Germinal center (tissue), 1 donor: ENCODE measurements at regions not wholly inside any gene's neighbourhood (a gene's known extent, or its start where the extent isn't known, plus 50 kb on each side); places are given as distances from the start of the nearest gene placed in this dataset.
"Not testable (repeated sequence)": the region's sequence is repeated elsewhere in the genome, so short reads cannot be mapped to it uniquely, and the experiment has no call there.

Source experiments
- DNase-seq: peaks from one replicate; pipeline ENCODE4 v3.0.0; 2012; ENCODE audit warnings: mixed read lengths, low spot score

DNA sequence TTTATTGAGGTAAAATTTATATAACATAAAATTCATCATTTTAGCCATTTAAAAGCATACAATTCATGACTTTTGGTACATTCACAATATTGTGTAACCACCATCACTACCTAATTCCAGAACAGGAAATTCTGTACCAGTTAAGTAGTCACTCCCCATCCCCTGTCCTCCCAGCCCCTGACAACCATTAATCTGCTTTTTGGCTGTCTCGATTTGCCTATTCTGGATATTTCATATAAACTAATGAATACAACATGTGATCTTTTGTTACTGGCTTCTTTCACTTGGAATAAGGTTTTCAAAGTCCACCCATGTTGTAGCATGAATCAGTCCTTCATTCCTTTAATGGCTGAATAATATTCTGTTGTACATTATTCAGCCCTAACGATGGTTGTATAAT is 115.6 kb upstream of the KLF14 start:
- no peak for DNase-seq

DNA sequence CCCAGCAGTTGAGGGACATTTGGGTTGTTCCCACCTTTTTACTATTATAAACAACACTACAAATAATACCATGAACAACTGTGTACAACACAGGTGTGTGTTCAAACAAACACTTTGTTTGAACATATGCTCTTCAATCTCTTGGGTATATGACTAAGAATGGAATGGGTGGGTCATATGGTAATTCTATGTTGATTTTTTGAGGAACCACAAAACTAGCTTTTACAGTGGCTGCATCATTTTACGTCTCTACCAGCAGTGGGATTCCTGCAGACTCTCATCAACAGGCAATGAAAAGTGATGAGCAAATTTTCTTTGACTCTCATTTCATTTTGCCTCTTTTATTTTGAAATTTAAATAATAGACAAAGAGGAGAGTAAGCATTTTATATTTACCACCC is 116.9 kb upstream of the KLF14 start:
- DNase-seq: no peak

DNA sequence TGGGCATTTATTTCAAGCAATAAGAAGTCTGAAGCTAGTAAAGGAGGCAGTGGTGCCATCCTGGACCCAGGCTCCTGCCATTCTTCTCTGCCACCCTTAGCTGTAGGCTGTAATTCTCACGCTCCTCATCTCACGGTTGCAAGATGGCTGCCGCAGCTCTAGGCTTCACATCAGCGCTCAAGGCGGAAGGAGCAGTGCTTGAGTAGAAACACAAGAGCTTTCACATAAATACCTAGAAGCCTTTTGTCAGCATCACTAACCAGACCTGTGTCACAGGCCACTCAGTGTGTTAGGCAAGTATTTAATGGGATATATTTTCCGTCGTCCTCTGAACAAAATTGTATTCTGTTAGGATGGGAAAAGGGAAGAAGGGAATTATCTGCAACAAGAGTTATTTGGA is 118.9 kb upstream of the KLF14 start:
- DNase-seq: no peak

DNA sequence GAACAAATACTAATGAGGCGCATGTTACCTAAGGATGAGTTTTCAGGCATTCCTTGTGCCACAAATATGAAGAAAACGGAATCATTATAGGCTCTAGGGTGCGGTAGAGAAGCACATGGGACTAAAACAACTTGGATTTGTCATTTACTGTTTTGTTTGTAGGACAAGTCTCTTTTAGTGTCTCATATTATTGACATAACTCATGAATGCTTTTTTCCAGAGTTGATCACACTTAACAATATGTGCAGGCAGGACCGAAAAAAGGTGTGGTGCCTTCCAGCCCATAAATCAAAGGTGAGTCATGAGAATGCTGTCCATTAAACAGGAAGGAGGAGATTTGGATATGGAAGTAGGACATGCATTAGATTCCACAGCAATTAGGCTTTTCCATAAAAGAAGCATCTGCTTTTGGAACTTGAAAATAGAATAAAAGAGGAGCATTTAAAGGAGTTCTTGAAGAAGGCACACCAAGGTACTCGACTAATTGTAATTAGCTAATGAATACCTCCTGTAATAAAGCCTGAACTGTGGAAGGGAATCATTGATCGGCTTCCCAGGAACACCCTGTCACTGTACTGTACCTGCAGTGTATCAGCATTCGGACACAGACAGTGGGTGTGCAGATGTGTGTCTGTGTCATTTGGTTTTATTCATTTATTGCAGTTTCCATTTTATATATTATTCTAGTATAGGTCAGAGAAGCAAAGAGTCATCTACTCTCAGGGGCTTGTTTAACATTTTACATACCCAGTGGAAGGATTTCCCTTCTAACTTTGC is 119.7 kb upstream of the KLF14 start:
- no peak for DNase-seq

DNA sequence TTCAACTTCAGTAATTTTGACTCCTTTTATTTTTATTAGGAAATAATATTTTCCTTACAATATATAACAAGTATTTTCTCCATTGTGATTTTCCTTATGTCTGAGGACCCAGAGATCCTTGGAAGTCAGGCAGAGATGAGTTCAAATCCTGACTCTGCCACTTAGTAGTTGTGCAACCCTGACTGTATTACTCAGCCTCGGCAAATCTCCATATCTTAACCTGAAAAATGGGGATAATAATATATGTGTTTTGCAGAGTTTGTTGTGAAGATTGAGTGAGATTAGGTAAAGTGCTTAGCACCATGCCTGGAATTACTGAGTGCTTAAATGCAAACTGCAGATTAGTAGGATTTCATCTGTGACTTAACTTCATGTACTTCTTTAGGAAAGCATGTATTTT is 120.5 kb upstream of the KLF14 start:
- DNase-seq: no peak

DNA sequence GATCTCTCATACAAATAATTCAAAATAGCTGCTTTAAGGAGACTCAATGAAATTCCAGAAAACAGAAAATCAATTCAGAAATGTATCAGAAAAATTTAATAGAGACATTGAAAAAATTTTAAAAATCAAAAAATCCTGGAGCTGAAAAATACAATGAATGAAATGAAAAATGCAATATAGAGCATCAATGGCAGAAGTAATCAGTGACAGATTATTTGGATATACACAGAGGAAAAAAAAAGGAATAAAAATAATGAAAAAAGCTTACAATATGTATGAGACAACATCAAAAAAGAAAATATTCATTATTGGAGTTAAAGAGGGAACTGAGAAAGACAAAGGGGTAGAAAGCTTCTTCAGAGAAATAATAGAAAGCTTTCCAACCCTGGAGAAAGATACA is 122.9 kb upstream of the KLF14 start:
- no peak for DNase-seq

DNA sequence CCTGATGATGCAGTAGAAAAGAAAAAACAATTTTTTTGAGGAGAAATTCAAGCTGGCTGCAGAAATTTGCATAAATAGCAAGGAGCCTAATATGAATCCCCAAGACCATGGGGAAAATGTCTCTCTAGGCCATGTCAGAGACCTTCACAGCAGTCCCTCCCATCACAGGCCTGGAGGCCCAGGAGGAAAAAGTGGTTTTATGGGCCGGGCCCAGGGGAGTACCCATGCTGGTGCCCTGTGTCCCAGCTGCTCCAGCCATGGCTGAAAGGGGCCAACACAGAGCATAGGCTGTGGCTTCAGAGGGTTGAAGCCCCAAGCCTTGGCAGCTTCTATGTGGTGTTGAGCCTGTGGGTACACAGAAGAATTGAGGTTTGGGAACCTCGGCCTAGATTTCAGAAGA is 126.8 kb upstream of the KLF14 start:
- not testable (repeated sequence) for DNase-seq

DNA sequence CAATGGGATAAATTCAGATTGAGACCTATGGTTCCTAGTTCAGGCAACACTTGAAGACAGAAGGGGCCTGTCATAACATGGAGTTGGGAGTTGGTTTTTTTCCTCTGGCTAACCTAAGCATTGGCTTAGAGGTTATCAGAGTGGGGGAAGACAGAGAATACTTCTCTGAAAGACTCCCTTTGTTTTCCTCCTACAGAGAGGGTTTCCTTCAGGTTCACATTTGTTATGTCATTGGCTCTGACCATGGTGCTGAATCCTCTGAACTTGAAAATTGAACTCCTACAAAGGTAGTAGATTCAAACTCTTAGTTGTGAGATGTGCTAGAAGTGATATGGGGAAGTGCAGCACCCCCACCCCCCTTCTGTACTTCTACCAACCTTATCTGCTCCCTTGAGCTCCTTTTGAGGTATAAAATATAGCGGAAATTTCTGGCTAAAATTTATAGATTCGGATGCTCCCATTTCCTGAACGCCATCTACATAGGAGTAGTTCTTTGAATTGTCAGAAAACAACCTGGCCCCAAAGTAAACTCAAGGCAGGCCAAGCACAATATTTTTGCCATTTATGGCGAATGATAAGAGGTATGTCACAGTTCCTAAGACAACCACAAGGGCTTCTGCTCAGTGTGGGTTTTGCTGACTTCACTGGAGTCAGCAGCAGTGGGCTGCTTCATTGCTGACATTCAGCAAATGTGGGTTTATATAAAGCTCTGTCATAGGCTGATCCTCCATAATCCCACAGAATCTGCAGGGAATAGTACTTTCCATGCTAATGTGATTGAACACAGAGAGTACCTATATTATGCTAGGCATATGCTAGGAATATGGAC is 131.6 kb upstream of the KLF14 start:
- no peak for DNase-seq

DNA sequence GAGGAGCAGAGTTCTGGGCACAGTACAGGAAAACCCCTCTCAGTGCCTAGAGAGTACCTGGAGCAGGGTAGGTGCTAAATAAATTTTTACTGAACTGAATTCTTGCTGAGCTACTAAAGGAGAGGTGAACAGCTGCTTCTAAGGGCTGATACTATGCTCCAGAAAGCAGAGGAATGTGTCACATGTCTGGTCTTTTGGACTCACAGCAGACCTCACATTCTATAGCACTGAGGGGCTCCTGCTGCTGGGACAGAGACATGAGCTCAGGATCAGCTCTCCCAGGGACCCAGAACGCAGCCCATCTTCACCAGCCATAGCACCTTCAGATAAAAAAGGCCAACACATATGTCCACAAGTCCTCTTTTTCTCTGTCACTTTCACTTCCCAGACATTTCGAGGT is 133.0 kb upstream of the KLF14 start:
- no peak for DNase-seq

DNA sequence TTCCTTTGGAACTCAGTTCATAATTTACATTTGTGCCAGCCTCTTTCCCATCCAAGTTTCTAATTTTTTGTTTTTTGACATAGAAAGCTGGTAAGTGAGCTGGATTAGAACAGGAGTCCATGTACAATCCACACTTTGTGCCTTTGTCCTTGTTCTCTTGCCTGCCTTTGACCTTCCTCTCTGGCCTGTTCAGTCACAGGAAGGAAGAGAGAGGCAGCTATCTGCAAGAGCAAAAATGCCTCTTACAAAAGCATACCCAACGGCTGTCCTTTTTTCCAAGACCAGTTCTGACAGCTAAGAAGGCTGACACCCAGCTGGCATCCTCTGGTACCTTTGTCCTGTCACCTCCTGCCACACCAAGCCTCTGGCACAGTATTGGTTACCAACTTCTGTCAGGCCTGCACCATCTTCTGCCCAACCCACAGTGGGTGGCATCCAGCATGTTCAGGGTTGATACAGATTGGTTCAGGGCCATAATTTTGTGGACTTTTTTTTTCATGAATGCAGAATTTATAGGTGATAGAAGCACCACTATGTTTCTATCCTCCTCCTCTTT is 133.7 kb upstream of the KLF14 start:
- DNase-seq: no peak

DNA sequence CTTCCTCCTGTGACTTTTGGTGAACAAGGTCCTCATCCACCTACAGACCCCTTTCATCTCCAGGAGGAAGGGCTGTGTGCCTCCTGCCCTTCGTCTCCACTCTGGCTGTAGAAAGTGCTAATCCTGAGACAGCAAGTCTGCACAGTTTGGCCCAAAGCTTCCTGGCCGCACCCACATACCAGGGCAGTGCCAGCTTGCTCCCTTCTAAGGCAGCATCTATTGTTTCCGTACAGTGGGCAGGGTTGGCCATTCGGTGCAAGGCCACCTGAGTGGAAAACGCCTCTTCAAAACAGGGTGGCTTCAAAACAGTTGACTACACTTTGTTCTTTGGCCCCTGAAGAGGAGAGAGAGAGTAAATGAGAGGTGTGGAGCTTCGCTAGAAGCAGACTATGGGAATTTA is 134.1 kb upstream of the KLF14 start:
- no peak for DNase-seq

DNA sequence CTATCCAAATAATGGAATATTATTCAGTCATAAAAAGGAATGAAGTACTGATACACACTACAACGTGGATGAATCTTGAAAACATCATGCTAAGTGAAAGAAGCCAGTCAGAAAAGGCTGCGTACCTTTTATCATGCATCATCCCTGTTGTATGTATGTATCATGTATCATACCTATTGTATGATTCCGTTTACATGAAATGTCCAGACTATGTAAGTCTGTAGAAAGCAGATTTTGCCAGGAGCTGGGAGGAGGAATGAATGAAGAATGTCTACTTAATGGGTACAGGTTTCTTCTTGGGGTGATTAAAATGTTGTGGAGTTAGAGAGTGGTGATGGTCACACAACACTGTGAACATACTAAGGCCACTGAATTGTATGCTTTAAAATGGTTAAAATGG is 135.9 kb upstream of the KLF14 start:
- no peak for DNase-seq

DNA sequence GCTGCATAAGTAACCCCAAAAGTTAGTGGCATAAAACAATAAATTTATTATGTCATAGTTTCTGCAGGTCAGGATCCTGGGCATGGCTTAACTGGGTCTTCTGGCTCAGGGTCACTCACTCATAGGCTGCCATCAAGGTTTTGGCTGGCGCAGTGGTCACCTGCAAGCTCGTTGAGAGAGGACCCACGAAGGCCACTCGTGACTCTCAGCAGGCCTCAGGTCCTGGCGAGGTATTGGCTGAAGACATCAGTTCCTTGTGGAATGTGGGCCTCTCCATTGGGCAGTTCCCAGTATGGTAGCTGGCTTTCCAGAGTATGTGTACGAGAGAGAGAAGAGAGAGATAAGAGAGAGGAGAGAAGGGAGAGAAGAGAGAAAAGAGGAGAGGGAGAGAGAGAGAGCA is 138.3 kb upstream of the KLF14 start:
- no peak for DNase-seq

DNA sequence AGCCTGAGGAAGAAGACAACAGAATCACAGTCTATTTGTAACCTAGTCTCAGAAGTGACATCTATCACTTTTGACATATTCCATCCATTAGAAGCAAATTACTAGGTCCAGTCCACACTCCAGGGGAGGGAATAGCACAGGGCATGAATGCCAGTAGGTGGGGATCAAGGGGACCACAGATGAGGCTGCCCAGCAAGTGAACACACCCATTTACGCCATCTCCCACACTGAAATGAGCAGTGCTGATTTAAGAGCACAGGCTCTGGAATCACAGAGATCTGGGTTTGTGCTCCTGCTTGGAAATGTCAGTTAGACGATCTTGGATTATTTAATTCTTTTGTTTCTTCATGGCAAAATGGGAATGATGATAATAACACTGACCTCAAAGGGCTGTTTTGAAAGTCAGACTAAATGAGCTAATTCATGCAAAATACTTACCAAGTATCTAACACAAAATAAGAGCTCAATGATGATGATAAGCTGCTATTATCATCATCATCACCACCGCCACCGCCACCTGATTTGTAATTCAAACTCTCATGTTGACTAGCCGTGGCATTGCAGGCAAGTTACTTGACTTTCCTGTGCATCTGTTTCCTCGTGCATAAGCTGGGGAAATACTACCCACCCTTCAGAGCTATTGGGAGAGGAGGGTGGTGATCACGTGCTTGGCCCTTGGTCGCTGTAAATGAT is 138.9 kb upstream of the KLF14 start:
- no peak for DNase-seq

DNA sequence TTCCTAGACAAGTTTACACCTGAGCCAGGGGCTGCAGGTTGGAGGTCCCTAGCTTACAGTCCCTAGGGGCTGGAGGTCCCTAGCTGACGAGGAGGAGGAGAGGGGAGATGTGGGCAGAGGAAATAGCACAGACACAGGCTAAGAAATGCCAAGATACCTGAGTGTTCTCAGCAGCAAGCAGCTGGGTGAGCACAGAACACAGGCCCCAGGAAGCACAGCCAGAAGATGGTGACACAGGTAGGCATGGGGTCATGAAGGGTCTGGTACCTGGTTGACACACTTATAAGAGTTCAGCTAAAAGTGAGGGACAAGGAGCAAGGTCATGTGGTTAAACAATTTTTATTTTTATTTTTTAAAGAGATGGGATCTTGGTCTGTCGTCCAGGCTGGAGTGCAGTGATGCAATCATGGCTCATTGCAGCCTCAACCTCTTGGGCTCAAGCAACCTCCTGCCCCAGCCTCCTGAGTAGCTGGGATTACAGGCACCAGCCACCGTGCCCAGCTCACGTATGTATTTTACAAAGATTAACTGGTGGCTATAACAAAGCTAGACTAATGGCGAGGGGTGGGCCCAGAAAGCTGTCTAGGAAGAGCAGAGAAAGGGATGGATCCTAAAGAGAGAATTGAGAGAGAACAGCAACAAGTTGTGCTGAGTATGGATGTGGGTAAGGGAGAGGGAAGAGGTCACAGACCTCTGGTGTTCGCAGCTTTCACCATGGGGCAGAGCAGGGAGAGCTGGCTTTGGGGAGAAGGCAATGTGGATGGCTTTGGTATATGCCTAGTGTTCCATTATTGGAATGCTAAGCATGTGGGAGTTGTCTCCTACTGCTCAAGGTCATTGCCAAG is 140.3 kb upstream of the KLF14 start:
- DNase-seq: no peak

DNA sequence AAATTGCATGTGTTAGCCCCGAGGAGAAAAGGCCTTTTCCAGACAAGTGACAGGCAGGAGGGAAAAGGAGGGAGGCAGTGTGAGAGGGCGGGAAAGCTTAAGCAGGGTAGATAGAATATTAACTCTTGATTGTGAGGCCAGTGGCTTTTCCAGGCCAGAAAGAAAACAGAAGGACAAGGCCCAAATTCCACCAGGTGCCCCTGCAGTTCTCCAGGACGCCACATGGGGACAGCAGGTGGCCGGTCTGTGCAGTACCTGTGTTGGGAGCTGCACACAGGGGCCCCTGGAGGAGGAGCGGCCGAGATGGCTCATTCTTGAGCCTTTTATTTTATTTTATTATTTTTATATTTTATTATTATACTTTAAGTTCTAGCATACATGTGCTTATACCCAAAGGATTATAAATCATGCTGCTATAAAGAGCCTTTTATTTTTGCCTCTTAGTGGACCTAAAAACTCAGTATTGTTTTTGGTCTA is 141.3 kb upstream of the KLF14 start:
- peak; percentile 77 for DNase-seq

DNA sequence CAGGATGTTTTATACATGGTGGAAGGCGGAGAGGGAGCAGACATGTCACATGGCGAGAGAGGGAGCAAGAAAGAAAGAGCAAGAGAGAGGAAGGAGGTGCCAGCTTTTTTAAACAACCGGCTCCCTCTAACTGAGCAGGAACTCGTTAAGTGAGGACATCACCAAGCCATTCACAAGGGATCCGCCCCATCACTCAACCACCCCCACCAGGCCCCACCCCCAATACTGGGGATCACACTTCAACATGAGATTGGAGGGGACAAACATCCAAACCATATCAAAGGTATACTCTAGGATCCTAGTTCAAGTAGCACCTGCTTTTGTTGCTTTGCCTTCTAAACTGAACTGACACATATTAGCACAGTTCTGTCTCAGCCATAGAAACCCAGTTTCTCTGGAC is 141.9 kb upstream of the KLF14 start:
- DNase-seq: no peak

DNA sequence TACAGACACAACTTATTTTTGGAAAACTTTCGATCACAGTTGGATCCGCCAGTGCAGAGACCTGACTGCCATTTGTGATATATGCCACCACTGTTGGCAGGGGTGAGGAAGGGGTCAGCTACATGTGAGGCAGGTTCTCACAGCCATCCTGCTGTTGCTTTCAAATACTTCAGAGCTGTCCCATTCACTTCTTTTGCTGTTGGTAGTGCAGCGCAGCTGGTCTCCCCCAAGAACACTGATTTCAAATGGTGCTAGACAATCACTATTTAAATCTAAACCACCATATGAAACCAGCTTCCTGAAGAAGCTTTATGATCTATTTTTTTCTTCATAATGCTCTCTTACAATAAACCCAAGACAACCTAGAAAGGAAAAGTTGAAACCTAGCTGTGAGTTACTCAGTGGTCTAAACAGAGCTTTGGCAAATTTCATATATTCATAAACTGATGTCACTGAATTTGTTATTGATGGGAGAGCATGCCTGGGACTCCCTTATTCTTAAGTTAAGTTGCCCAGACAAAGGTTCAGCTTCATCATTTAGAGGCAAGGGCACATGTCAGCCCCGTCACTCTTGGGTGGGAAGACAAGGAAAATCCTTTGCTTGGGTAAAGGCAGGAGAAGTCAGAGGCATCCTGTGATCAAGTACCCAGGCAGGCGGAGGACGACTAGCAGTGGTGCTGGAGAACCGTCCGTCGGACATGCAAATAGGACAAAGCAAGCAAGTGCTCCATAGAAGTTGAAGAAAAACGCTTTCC is 143.4 kb upstream of the KLF14 start:
- DNase-seq: no peak

DNA sequence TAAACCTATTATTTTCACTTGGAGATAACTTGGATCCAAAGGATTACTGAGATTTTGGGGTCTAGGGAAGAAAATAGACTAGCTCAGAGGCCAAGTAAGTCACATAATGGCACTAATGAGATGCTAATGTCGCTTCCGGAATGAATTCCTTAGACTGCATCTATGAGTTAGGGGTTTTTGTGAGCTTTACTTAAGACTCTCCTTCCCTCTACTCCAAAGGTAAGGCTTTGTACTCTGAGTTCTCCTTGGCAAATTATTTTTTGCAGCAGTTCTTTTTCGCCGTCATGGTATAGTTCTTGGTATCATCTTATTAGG is 143.9 kb upstream of the KLF14 start:
- no peak for DNase-seq

DNA sequence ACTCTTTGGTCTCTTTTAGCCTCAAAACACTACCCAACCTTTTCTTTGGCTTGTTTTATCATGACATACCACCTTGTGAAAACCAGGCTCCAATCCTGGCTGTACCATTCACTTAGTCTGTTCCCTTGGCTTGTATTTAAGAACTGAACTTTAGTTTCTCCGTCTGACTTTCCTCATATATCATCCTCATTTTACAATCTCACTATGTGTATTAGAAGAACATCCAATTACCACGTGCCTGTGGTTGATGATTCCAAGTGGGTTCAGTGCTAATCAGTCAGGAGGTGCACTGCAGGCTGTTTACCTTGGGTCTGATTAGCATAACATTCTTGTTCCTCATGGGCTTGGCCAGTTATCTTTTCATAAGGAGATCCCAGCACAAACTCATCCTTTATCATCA is 144.8 kb upstream of the KLF14 start:
- no peak for DNase-seq

DNA sequence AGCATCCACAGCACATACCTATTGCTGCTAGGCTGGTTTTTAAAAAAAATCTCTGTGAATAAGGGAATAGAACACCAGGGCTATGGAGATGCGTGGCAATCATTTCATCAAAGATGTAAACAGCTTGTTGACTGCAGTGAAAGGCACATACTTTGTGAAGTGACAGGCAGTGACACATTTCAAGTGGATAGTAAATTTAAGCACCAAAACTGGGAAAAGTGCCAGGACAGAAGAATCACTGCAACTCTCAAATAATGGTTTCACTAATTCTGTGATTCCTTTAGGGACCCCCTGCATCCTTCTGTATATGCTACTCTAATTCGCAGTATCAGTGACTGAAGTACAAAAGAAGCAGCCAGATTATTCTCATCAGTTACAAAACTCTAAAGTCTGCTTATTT is 145.2 kb upstream of the KLF14 start:
- no peak for DNase-seq
